GM23338 (cell line): ENCODE measurements at regions not wholly inside any gene's neighbourhood (a gene's known extent, or its start where the extent isn't known, plus 50 kb on each side); places are given as distances from the start of the nearest gene placed in this dataset.

ENCODE experiments used
- ATAC-seq: fragments of 200-7000 bp; cut with Tn5 transposase; 3 replicates; pipeline ENCODE4 v1.9.1; 2020
- DNase-seq: peaks from one replicate; pipeline ENCODE4 v3.0.0-alpha.2; 2015; ENCODE audit warnings: low spot score
- H2AFZ ChIP-seq: fragments of 200-600 bp; sonication (generic); 2 replicates; pipeline ENCODE4 v1.8.0; 2016; ENCODE audit warnings: antibody characterized with exemption, mild to moderate bottlenecking, moderate library complexity
- H3F3A ChIP-seq: fragments of 200-600 bp; sonication (generic); replicated peaks from 2 replicates; pipeline ENCODE4 v1.8.0; 2017; ENCODE audit warnings: antibody characterized with exemption, mixed run types, low read depth
- H3K27ac ChIP-seq: fragments of 200-600 bp; sonication (generic); 2 replicates; pipeline ENCODE4 v1.6.1; 2016; ENCODE audit warnings: low read depth
- H3K27me3 ChIP-seq: fragments of 200-600 bp; sonication (generic); 2 replicates; pipeline ENCODE4 v1.8.0; 2016; ENCODE audit warnings: mild to moderate bottlenecking, mixed run types, moderate library complexity; ENCODE audit not compliant: insufficient read depth
- H3K36me3 ChIP-seq: fragments of 200-600 bp; sonication (generic); 2 replicates; pipeline ENCODE4 v1.8.0; 2016; ENCODE audit warnings: mild to moderate bottlenecking; ENCODE audit not compliant: insufficient read depth
- H3K4me1 ChIP-seq: fragments of 200-600 bp; sonication (generic); 2 replicates; pipeline ENCODE4 v1.8.0; 2016; ENCODE audit warnings: mild to moderate bottlenecking, moderate library complexity; ENCODE audit not compliant: insufficient read depth
- H3K4me2 ChIP-seq: fragments of 200-600 bp; sonication (generic); 2 replicates; pipeline ENCODE4 v1.7.1; 2017; ENCODE audit warnings: mixed run types
- H3K4me3 ChIP-seq: fragments of 200-600 bp; sonication (generic); 2 replicates; pipeline ENCODE4 v1.6.1; 2016; ENCODE audit warnings: mixed run types
- H3K79me2 ChIP-seq: fragments of 200-600 bp; sonication (generic); replicated peaks from 2 replicates; pipeline ENCODE4 v1.8.0; 2017; ENCODE audit warnings: mild to moderate bottlenecking; ENCODE audit not compliant: insufficient read depth
- H3K9me2 ChIP-seq: fragments of 200-600 bp; sonication (generic); 2 replicates; pipeline ENCODE4 v1.8.0; 2017; ENCODE audit not compliant: insufficient read depth
- H4K20me1 ChIP-seq: fragments of 200-600 bp; sonication (generic); replicated peaks from 2 replicates; pipeline ENCODE4 v1.8.0; 2017; ENCODE audit warnings: mild to moderate bottlenecking; ENCODE audit not compliant: insufficient read depth
- H3K27ac Mint-ChIP-seq: 2 replicates; pipeline ENCODE4 v1.8.0; 2020; ENCODE audit warnings: inconsistent platforms, mild to moderate bottlenecking, moderate library complexity, mixed read lengths
- H3K27me3 Mint-ChIP-seq: 3 replicates; pipeline ENCODE4 v1.8.0; 2022; ENCODE audit warnings: low read depth, mild to moderate bottlenecking, moderate library complexity, mixed read lengths, inconsistent platforms; ENCODE audit not compliant: insufficient read depth, poor library complexity
- H3K36me3 Mint-ChIP-seq: 3 replicates; pipeline ENCODE4 v1.8.0; 2021; ENCODE audit warnings: low read depth, mild to moderate bottlenecking, inconsistent platforms, moderate library complexity, mixed read lengths
- H3K4me1 Mint-ChIP-seq: 3 replicates; pipeline ENCODE4 v1.8.0; 2020; ENCODE audit warnings: mild to moderate bottlenecking, inconsistent platforms, mixed read lengths
- H3K4me3 Mint-ChIP-seq: 3 replicates; pipeline ENCODE4 v1.8.0; 2021; ENCODE audit warnings: moderate library complexity, mild to moderate bottlenecking, inconsistent platforms, mixed read lengths
- H3K9me3 Mint-ChIP-seq: 3 replicates; pipeline ENCODE4 v1.8.0; 2020; ENCODE audit warnings: moderate library complexity, mild to moderate bottlenecking, inconsistent platforms, mixed read lengths
- CREB1 ChIP-seq: fragments of 250-450 bp; sonication (Bioruptor Pico); IDR thresholded peaks from 2 replicates; pipeline ENCODE4 v1.5.0; 2020; ENCODE audit warnings: low read depth, mild to moderate bottlenecking, moderate library complexity
- EZH2 ChIP-seq: fragments of 200-600 bp; sonication (generic); IDR thresholded peaks from one replicate; pipeline ENCODE4 v1.8.0; 2017; ENCODE audit warnings: antibody characterized with exemption, mild to moderate bottlenecking, low read depth; ENCODE audit not compliant: unreplicated experiment
- EZH2phosphoT487 ChIP-seq: fragments of 200-600 bp; sonication (generic); IDR thresholded peaks from one replicate; pipeline ENCODE4 v1.8.1; 2018; ENCODE audit warnings: antibody characterized with exemption; ENCODE audit not compliant: unreplicated experiment
- JUNB ChIP-seq: IDR thresholded peaks from one replicate; pipeline ENCODE4 v1.6.1; 2016; ENCODE audit warnings: antibody characterized with exemption; ENCODE audit not compliant: unreplicated experiment
- NANOG ChIP-seq: IDR thresholded peaks from 2 replicates; pipeline ENCODE4 v1.6.1; 2016; ENCODE audit warnings: antibody characterized with exemption, borderline replicate concordance
- POLR2AphosphoS5 ChIP-seq: IDR thresholded peaks from 2 replicates; pipeline ENCODE4 v1.6.1; 2016; ENCODE audit warnings: antibody characterized with exemption, low read depth
- STAT1 ChIP-seq: IDR thresholded peaks from one replicate; pipeline ENCODE4 v1.6.1; 2016; ENCODE audit warnings: antibody characterized with exemption; ENCODE audit not compliant: unreplicated experiment
- ZNF114 ChIP-seq: fragments of 250-450 bp; sonication (Bioruptor Pico); IDR thresholded peaks from 2 replicates; pipeline ENCODE4 v1.5.0; 2020; ENCODE audit warnings: mild to moderate bottlenecking, moderate library complexity
- ZNF331 ChIP-seq: fragments of 250-450 bp; sonication (Bioruptor Pico); IDR thresholded peaks from 2 replicates; pipeline ENCODE4 v1.5.0; 2020; ENCODE audit warnings: low read depth, mild to moderate bottlenecking, moderate library complexity
- TF ChIP-seq, protein P1 (sequence below): IDR thresholded peaks from 2 replicates; pipeline ENCODE4 v1.6.1; 2016; ENCODE audit warnings: antibody characterized with exemption
- TF ChIP-seq, protein P2 (sequence below): fragments of 250-450 bp; sonication (Bioruptor Pico); IDR thresholded peaks from 2 replicates; pipeline ENCODE4 v1.5.0; 2020; ENCODE audit warnings: mild to moderate bottlenecking, moderate library complexity
- TF ChIP-seq, protein P3 (sequence below): IDR thresholded peaks from one replicate; pipeline ENCODE4 v1.6.1; 2018; ENCODE audit warnings: antibody characterized with exemption; ENCODE audit not compliant: unreplicated experiment
- TF ChIP-seq, protein P4 (sequence below), 2 experiments: fragments of 200-600 bp in 1 of 2; sonication (generic) in 1 of 2; conservative IDR thresholded peaks; 2 replicates each; pipeline versions ENCODE4 v1.5.1 to v1.6.1; 2016 to 2017; ENCODE audit warnings: antibody characterized with exemption in 2 of 2, low read depth in 2 of 2, mild to moderate bottlenecking in 2 of 2, moderate library complexity in 1 of 2

DNA sequence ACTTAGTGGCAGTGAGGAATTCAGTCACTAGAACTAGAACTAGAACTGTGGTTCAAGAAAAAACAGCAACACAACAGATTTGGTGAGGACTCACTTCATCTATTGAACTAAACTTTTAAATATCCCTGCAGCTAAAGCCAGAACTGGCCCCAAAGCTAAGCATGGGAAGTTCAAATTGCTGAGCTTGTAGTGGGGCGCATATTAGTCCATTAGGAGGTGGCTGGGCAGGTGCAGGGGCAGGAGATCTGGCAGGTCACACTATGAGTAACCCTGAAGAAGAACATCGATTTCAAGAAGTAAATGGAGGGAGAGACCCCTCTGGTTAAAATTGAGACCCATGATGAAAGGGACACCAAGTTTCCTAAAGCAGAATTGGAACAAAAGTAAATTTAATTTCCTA is 73.8 kb upstream of the UBAC2 start:
- Mint-ChIP-seq H3K9me3 (no peaks in the 10 kb centered on the region), H3K27me3 (peaks cover 3% of the 10 kb centered on the region), H3K4me1 (peaks cover 4% of the 10 kb centered on the region; the same call in 1 of the 3 replicates), H3K36me3 (no peaks in the 10 kb centered on the region), H3K27ac (no peak overlapping the region), H3K4me3 (no peak overlapping the region)
- peaks cover 21% of the 10 kb centered on the region for H3K27me3 ChIP-seq
- H3F3A ChIP-seq, result no peaks in the 10 kb centered on the region
- ATAC-seq, result no peak
- peaks cover 5% of the 10 kb centered on the region; the same call in 1 of the 2 replicates for H3K4me1 ChIP-seq
- no peak overlapping the region for H3K4me3 ChIP-seq
- H3K4me2 ChIP-seq, result no peak overlapping the region
- H3K79me2 ChIP-seq, result no peaks in the 10 kb centered on the region
- no peak for DNase-seq
- TF ChIP-seq EZH2phosphoT487 (no peak), JUNB (no peak), ZNF114 (no peak), POLR2AphosphoS5 (no peak), ZNF331 (CRISPR knock-in tag) (no peak), EZH2 (no peak), NANOG (no peak), STAT1 (no peak), CREB1 (CRISPR knock-in tag) (no peak)
- TF ChIP-seq, protein P1, sequence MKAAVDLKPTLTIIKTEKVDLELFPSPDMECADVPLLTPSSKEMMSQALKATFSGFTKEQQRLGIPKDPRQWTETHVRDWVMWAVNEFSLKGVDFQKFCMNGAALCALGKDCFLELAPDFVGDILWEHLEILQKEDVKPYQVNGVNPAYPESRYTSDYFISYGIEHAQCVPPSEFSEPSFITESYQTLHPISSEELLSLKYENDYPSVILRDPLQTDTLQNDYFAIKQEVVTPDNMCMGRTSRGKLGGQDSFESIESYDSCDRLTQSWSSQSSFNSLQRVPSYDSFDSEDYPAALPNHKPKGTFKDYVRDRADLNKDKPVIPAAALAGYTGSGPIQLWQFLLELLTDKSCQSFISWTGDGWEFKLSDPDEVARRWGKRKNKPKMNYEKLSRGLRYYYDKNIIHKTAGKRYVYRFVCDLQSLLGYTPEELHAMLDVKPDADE, result no peak
- TF ChIP-seq, protein P2, sequence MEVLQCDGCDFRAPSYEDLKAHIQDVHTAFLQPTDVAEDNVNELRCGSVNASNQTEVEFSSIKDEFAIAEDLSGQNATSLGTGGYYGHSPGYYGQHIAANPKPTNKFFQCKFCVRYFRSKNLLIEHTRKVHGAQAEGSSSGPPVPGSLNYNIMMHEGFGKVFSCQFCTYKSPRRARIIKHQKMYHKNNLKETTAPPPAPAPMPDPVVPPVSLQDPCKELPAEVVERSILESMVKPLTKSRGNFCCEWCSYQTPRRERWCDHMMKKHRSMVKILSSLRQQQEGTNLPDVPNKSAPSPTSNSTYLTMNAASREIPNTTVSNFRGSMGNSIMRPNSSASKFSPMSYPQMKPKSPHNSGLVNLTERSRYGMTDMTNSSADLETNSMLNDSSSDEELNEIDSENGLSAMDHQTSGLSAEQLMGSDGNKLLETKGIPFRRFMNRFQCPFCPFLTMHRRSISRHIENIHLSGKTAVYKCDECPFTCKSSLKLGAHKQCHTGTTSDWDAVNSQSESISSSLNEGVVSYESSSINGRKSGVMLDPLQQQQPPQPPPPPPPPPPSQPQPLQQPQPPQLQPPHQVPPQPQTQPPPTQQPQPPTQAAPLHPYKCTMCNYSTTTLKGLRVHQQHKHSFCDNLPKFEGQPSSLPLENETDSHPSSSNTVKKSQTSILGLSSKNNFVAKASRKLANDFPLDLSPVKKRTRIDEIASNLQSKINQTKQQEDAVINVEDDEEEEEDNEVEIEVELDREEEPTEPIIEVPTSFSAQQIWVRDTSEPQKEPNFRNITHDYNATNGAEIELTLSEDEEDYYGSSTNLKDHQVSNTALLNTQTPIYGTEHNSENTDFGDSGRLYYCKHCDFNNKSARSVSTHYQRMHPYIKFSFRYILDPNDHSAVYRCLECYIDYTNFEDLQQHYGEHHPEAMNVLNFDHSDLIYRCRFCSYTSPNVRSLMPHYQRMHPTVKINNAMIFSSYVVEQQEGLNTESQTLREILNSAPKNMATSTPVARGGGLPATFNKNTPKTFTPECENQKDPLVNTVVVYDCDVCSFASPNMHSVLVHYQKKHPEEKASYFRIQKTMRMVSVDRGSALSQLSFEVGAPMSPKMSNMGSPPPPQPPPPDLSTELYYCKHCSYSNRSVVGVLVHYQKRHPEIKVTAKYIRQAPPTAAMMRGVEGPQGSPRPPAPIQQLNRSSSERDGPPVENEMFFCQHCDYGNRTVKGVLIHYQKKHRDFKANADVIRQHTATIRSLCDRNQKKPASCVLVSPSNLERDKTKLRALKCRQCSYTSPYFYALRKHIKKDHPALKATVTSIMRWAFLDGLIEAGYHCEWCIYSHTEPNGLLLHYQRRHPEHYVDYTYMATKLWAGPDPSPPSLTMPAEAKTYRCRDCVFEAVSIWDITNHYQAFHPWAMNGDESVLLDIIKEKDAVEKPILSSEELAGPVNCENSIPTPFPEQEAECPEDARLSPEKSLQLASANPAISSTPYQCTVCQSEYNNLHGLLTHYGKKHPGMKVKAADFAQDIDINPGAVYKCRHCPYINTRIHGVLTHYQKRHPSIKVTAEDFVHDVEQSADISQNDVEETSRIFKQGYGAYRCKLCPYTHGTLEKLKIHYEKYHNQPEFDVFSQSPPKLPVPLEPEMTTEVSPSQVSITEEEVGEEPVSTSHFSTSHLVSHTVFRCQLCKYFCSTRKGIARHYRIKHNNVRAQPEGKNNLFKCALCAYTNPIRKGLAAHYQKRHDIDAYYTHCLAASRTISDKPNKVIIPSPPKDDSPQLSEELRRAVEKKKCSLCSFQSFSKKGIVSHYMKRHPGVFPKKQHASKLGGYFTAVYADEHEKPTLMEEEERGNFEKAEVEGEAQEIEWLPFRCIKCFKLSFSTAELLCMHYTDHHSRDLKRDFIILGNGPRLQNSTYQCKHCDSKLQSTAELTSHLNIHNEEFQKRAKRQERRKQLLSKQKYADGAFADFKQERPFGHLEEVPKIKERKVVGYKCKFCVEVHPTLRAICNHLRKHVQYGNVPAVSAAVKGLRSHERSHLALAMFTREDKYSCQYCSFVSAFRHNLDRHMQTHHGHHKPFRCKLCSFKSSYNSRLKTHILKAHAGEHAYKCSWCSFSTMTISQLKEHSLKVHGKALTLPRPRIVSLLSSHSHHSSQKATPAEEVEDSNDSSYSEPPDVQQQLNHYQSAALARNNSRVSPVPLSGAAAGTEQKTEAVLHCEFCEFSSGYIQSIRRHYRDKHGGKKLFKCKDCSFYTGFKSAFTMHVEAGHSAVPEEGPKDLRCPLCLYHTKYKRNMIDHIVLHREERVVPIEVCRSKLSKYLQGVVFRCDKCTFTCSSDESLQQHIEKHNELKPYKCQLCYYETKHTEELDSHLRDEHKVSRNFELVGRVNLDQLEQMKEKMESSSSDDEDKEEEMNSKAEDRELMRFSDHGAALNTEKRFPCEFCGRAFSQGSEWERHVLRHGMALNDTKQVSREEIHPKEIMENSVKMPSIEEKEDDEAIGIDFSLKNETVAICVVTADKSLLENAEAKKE (CRISPR knock-in tag), result no peak
- TF ChIP-seq, protein P3, sequence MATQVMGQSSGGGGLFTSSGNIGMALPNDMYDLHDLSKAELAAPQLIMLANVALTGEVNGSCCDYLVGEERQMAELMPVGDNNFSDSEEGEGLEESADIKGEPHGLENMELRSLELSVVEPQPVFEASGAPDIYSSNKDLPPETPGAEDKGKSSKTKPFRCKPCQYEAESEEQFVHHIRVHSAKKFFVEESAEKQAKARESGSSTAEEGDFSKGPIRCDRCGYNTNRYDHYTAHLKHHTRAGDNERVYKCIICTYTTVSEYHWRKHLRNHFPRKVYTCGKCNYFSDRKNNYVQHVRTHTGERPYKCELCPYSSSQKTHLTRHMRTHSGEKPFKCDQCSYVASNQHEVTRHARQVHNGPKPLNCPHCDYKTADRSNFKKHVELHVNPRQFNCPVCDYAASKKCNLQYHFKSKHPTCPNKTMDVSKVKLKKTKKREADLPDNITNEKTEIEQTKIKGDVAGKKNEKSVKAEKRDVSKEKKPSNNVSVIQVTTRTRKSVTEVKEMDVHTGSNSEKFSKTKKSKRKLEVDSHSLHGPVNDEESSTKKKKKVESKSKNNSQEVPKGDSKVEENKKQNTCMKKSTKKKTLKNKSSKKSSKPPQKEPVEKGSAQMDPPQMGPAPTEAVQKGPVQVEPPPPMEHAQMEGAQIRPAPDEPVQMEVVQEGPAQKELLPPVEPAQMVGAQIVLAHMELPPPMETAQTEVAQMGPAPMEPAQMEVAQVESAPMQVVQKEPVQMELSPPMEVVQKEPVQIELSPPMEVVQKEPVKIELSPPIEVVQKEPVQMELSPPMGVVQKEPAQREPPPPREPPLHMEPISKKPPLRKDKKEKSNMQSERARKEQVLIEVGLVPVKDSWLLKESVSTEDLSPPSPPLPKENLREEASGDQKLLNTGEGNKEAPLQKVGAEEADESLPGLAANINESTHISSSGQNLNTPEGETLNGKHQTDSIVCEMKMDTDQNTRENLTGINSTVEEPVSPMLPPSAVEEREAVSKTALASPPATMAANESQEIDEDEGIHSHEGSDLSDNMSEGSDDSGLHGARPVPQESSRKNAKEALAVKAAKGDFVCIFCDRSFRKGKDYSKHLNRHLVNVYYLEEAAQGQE, result no peak
- TF ChIP-seq, protein P4, sequence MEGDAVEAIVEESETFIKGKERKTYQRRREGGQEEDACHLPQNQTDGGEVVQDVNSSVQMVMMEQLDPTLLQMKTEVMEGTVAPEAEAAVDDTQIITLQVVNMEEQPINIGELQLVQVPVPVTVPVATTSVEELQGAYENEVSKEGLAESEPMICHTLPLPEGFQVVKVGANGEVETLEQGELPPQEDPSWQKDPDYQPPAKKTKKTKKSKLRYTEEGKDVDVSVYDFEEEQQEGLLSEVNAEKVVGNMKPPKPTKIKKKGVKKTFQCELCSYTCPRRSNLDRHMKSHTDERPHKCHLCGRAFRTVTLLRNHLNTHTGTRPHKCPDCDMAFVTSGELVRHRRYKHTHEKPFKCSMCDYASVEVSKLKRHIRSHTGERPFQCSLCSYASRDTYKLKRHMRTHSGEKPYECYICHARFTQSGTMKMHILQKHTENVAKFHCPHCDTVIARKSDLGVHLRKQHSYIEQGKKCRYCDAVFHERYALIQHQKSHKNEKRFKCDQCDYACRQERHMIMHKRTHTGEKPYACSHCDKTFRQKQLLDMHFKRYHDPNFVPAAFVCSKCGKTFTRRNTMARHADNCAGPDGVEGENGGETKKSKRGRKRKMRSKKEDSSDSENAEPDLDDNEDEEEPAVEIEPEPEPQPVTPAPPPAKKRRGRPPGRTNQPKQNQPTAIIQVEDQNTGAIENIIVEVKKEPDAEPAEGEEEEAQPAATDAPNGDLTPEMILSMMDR (conservative IDR thresholded peaks at IDR 0.05; ENCODE audit: low read depth in 2 of 2), result no peak
- no peak overlapping the region for H2AFZ ChIP-seq
- H3K36me3 ChIP-seq, result no peaks in the 10 kb centered on the region
- no peak overlapping the region for H3K27ac ChIP-seq
- 0 out of 2 replicates have a peak, but pooled peaks cover 4% of the 10 kb centered on the region for H3K9me2 ChIP-seq
- no peaks in the 10 kb centered on the region for H4K20me1 ChIP-seq
